AG10803 (cell line): ENCODE measurements at regions not wholly inside any gene's neighbourhood (a gene's known extent, or its start where the extent isn't known, plus 50 kb on each side); places are given as distances from the start of the nearest gene placed in this dataset.

ENCODE experiments used
- DNase-seq: peaks from one replicate; pipeline ENCODE4 v3.0.0; 2010; ENCODE audit warnings: low read depth
- H3K4me3 ChIP-seq: 2 replicates; pipeline ENCODE4 v1.5.1; 2011; ENCODE audit warnings: mild to moderate bottlenecking, low read length, control low read depth
- CTCF ChIP-seq: conservative IDR thresholded peaks from 2 replicates; pipeline ENCODE4 v1.5.1; 2011; ENCODE audit warnings: mild to moderate bottlenecking, low read length, control low read depth, inconsistent platforms

- DNase-seq: no peak
- no peak overlapping the region for H3K4me3 ChIP-seq
- no peak for TF ChIP-seq CTCF
These were observed 307.4 kb downstream of the NFIB start for GRCh38 chr9:14006386-14007187.

GRCh38 chr9:14004110-14004509 lies 309.8 kb downstream of the NFIB start:
- no peak for DNase-seq
- no peak for TF ChIP-seq CTCF
- no peak overlapping the region for H3K4me3 ChIP-seq

GRCh38 chr9:13994240-13994639 lies 319.7 kb downstream of the NFIB start:
- no peak for TF ChIP-seq CTCF
- H3K4me3 ChIP-seq: no peak overlapping the region
- no peak for DNase-seq

- DNase-seq: no peak
- TF ChIP-seq CTCF: no peak
- H3K4me3 ChIP-seq: no peak overlapping the region
These were observed 320.2 kb downstream of the NFIB start for GRCh38 chr9:13993632-13994185.

- no peak for TF ChIP-seq CTCF
- H3K4me3 ChIP-seq: no peak overlapping the region
- no peak for DNase-seq
These were observed 321.5 kb downstream of the NFIB start for GRCh38 chr9:13992138-13993088.

- no peak for TF ChIP-seq CTCF
- H3K4me3 ChIP-seq: no peak overlapping the region
- DNase-seq: no peak
These were observed 322.5 kb downstream of the NFIB start for GRCh38 chr9:13991395-13991794.
